NCI-H2196 (cell line): ENCODE measurements at regions not wholly inside any gene's neighbourhood (a gene's known extent, or its start where the extent isn't known, plus 50 kb on each side); places are given as distances from the start of the nearest gene placed in this dataset.

Experiments used
- DNase-seq: peaks from one replicate; lab custom pipeline; 2025; ENCODE audit not compliant: unreplicated experiment; lab: John Stamatoyannopoulos, UW

DNA sequence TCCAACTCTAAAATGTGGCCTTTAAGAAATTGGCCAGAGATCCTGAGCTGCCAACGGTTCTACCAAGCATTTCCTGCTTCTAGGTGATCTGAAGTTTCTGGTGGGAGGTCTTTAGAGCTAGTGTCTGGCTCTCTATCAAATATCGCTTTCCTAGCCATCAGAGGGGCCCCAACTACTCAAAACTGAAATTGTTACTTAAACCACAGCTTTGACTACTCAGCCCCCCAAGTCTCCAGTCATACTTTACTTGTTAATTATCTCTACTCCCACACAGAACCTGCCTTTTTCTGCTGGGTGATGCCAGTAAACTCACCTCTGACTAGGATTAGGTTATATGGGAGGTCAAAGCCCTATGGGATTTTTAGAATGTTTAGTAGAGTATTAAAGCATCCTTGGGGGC is 95.1 kb downstream of the FASLG start:
- no peak for DNase-seq

DNA sequence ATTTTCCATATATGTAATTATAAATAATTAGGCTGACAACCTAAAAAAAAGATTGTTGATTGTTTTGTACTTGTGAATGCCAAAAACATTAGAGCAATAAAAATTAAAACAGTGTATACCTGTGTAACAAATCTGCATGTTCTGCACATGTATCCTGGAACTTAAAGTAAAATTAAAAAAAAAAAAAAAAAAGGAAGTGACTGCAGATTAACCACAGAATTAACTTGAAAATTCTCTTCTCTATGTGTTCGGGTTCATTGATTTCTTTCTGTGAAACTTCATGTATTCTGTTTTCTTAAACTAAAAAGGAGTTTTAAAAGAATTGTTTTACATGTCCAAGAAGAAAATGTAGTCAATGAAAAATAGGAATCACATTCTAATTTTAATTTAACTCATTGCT is 95.7 kb downstream of the FASLG start:
- no peak for DNase-seq

DNA sequence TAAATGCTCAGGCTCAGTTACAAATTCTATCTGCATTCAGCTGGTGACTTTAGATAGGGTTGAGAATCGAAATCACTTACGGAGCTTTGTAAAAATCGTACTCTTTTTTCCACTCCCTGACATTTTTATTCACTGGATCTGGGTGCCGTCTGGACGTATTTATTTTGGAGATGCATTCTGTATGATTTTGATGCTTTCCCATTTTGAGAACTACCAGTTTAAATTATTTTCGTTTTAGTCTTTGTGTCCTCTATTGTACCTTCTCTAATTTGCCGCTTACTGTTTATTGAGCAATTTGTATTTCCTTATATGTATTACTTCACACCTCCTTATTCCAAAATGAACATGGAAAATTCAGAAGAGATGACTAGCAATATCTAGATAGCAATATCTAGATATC is 96.2 kb downstream of the FASLG start:
- no peak for DNase-seq

DNA sequence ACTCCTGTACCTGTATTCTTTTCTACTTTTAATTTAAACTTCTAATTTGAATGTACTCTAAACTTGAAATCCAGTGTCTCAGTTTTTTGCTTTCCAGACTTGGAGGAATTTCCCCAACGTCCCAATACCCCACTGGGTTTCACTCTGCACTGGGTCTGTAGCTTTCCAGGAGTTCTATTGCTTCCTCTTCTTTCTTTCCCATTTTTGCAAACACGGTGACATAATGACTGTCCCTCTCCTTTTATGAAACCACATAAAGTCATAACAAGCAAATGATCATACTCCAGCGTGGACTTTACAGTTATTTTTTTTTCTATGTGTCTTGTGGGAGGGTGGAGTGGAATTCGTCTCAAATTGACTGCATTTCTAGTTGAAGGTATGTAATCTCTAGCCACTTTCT is 97.1 kb downstream of the FASLG start:
- no peak for DNase-seq

DNA sequence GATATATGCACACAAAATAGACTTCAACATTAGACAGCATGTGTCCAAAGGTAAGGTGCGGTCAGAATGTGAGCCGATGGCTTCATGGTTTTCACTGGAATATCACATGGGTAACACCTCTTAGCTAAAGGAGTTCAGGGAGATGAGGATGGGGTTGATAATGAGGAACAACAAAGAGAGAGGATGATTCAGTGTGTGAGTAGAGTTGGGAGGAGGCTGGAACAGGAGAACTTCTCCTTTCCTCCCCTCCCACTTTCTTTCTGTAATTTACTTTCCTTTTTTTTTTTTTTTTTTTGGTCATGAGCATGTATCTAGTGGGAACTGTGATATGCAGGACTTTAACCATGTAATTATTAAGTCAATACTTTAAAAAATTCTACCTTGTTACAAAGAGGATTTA is 99.4 kb downstream of the FASLG start:
- DNase-seq = no peak

DNA sequence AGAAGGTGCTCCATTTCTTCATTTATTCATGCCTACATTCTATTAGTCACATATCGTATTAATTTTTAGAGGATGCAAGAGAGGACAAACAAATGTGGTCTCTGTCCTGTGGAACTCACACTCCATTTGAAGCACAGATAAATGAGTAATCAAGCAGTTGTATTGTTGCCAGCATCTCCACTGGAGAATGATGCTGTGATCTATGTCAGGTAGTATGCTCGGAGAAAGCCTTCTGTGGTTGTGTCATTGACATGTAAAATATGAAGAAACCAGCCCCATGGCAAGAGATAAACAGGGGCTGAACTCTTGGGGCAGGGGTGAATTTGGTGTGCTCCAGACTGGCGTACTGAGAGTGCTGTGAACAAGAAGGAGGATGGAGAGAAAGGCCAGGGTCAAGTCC is 101.2 kb downstream of the FASLG start:
- DNase-seq = no peak

DNA sequence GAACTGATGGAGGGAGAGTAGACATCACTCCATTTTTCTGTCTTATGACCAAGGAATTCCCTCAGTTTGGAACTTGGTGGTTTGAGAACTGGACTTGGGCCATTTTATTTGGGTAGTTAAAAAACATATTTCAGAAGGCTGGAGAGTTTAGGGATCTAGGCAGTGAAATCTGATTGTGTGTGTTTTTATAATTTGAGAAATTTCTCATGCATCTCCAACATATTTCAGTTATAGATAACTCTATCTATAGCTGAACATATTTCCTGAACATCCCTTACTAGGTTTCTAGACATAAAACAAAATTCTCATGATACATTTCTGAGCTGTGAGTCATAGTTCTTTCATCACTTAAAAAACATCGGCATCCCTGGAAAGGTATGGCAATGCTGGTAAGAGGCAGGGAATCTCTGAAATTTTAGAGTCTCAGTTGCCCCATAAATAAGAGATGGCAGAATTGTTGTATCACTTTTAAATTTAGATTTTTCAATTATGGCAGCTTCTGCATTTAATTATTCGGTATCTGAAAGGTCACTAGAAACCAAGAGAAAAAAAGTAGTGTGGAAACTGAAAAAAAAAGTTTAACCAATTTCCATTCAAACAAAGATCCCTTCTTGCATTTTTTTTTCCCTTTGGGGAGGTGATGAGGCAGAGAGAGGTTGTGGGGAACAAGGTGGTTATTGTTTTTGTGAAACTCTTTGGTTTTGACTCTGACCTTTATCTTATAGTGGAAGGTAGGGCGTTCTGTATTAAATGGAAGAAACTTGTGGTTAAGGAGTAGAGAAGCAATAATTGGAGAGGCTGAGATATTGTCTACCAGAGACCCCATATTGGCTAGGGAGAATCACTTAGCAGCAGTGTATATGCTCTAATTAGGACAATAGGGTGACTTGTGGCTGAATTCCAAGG is 102.9 kb downstream of the FASLG start:
- no peak for DNase-seq

DNA sequence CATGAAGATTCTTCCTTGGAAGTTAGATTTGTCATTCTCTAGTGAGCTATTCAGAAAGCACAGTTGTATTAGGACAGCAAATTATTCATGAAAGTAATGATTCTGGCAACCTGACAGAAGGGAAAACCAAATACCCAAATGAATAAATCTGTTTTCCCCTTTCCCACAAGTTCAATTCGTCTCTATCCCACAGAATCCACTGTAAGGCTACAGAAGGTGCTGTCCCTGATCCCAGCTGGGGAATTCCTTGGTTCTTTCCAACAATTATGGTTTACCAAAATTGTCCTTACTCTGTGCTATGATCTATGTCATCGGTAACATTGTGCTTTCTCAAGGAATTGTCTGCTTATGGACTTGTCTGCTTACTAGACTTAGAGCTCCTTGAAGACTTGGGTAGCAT is 104.2 kb downstream of the FASLG start:
- DNase-seq = no peak

DNA sequence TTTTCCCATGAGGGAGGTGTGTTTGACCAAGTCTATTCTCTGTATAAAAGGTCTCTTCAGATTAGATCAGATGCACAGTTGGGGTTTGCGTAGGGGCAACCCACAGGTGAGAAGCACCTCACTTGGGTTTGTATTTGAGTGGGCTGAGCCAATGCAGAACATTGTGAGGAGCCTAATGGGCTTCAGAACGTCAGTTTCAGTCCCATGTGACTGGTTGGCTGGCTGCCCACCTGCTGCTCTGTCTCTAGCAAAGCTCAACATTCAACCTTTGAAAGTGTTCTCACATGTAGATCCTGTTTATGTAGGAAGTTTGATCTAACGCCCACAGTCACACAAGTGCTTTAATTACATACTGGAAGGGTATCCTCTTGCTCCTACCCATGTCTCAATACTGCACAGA is 105.5 kb downstream of the FASLG start:
- DNase-seq = no peak

DNA sequence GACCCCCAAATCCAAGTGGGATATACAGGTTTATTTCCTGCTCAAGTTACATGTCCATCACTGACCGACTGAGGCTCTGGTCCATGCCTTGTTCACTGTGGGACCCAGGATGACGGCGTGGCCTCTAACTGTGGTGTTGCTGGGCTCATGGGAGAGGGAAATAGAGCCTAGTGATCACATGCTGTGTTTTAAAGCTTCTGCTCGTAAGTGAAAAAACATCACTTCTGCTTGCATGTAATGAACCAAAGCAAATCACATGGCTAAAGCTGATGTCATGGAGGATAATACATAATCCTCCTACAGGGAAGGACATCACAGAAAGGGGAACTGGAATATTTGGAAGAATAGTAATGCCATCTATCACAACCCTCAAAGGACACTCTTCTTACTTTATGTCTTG is 107.6 kb downstream of the FASLG start:
- no peak for DNase-seq

DNA sequence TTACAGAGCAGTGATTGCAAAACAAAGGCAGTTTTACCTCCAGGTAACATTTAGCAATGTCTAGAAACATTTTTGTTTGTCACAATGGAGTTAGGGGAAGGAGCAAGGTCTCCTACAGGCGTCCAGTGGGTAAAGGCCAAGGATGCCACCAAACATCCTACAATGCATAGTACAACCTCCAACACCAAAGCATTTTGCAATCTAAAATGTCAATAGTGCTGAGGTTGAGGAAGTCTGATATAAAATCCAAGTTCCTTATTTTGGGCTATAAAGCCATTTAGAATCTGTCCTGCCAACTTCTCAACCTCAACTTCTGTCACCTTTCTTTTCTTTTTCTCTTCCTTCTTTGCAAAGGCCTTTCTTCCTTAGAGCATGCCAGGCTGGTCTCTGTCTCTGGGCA is 111.2 kb downstream of the FASLG start:
- DNase-seq = no peak

DNA sequence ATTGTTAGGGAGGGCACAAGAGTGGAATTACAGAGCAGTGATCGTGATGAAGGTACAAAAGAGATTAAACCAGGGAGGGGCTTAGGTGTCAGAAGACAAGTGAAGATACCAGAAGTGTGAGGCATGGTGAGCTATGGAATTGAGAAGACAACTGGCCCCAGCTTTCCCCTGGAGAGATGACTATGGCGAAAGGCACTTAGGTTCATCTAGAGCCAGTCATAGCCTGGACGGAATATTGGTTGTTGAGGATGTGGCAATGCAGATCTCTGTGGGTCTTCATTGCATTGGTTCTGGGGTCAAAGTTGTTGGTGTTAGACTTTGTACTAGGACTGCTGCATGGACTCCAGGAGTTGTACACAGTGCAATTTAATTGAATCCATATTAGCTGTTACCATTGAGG is 115.7 kb downstream of the FASLG start:
- no peak for DNase-seq

DNA sequence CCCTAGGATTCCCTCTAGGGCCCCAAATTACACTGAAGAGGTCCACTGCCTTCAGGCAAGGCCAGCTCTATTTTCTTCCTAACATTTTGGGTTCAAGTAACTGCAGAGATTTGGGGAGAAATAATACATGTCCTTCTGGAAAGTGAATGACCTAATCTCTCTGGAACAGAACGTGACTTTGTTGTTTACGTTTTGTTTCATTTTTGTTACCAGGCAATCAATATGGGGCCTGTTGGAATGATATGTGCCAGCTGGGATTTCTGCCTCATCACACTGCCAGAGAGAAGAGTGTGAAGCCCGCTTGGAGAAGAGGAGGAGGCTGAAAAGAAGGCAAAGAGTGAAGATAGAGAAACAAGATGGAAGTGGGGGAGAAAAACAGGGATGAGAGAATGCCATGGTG is 116.7 kb downstream of the FASLG start:
- DNase-seq = no peak

DNA sequence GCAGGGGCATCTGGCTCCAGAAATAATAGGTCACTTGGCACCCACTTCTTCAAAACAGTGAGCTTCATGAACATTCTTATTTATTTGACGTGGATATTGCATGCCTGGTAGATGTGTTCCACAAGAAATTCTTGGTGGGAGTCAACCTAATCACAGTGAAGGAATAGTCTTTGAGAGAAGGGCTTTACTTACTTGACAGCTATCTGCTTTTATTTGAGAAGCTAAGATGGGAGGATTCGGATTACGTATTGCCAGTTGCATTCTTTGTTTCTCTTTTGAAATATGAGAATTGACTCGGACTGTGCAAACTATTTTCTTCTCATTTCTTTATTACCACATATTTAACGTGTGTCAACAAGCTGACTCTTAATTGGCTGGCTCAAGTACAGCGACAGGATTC is 117.2 kb downstream of the FASLG start:
- no peak for DNase-seq

DNA sequence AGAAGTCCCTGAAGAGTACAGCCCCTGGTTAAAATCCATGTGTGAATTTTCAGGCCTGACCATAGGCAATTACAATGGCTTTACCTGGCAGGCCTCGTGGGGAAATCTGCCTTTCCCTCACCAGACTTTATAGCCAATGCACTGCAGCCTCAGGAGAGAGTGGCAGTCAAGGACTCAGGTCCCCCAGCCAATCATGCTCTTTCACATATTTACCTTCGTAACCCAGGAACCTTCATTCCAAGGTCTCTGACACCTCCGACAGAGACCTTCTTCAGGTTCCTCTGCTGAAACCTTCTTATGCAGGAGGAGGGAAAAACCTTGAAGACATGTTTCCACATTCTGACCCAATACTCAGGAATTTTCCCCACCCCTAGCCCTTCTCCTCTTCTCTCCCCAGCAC is 118.9 kb downstream of the FASLG start:
- DNase-seq = no peak

DNA sequence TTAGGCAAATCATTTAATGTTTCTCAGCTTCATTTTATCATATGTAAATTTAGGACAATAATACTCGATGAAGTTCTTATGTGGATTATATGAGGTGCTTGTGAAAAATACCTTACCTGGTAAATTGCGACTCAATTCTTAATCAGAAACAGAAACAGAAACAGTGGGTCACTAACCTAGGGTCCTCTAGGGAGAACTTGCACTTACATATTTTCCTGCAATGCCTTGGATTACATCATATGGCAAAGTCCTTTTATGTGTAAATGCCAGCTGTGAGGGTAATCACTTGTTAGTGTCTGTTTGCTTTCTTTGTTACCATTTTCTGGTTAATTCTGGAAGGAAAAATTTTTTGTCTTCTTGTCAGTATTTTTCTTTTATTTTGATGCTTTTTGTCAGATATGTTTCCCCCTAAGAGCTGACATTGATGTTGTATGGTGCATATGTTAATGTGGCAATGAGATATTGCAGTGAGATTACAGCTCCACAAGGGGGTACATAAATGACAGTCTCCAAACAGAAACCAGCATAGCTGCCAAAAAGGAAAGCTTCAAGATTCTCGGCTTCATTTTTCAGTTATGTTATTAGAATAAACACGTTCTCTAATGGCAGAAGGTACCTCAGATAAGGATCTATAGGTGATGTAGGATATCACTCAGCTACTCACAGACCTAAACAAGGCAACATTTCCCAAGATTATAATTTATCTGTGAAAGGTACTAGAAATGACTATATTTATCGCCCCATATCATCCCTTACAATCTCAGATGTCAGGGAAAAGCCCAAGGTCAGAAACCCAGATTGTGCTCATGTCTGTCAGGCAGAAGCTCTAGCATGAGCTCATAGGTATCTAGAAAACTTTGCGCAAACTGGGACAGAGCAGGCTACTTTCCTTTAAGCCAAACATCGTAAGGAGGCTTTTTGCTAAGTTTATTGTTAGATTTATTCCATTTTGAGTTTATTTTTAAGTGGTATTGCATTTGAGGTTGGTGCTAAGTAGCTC is 119.9 kb downstream of the FASLG start:
- DNase-seq = no peak

DNA sequence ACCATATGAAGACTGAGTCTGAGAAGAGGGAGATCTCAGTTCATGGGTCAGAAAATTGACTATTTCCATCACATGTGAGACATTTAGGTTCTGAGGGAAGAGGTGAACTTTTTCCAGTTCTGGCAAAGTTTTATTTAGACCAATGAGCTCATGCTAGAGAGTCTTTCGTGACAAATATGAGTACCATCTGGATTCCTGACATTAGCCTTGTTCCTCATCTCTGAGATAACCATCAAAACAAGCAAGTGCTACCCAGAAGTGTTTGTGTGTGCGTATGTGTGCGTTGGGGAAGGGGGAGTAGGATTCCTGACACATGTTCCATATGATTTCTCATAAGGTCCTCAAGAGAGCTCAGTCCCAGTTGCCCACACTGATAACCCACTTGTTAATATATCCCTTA is 120.6 kb downstream of the FASLG start:
- no peak for DNase-seq

DNA sequence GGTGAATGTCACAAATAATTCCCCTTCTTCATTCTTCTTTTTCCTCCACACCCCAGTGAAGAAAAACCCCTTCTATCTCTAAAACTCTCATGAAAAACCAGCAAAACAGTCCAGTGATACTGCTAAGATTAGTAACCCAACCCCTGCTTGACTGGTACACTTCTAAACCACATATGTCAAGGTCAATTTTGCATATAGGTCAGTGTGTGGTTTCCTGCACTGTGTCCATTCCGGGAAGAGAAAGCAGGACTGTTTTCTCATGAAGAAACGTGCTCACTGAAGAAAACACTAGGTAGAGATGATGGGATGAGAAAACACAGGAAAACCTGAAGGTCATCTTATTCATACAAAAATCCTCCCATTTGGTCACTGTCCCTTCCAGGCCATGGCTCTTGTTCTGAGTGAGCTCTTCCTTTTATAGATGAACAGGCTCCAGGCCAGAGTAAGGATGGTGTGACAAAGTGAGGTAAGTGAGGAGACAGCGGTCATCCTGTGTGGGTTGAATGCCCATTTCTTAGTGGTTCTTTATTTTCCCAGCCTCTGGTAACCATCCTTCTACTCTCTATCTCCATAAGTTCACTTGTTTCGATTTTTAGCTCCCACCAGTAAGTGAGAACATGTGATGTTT is 122.7 kb downstream of the FASLG start:
- no peak for DNase-seq

DNA sequence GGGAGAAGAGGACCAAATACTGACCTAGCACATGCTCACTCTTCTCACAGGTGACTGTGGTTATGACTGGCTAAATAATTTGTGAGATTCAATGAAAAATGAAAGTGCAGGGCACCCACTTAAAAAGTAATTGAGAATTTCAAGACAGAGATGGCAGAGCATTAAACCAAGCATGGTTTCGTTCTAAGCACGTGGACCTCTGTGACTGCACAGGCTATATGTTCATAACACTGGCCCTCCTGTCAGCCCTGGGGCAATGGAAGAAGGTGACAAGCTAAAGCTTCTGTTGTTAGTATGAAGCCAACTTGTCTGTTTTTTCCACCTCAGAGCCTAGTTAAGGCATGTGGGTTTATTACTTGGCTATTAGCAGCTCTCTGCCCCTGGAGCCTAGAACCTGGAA is 130.9 kb downstream of the FASLG start:
- no peak for DNase-seq

DNA sequence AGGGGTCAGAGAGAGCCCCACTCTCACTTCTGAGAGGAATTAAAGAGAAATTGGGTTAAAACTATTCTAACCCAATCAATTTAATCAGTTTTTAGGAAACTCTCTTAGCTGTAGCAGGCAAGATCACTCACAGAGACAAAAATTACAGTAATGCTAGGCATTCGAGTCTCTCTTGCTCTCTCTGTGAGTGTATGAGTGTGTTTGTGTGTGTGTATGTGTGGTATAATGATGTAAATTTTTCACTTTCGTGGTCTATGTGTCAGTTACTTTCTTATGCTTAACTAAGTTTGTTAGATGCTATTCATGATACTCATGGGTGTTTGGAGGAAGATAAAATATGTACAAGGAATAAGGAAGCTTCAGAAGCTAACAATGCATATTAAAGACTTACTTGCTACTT is 131.3 kb downstream of the FASLG start:
- DNase-seq = no peak

DNA sequence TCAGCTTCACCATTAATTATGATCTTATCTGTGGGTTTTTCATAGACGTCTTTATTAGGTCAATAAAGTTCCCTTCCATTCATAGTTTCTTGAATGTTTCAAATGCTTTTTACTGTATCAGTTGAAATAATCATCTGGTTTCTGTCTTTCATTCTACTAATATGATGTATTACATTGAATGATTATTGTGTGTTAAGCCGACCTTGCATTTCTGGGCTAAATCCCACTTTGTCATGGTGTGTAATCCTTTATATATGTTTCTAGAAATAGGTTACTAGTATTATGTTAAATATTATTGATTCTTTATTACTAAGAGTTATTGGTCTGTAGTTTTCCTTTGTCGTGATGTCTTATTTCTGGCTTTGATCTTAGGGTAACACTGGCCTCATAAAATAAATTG is 134.9 kb downstream of the FASLG start:
- DNase-seq = no peak

DNA sequence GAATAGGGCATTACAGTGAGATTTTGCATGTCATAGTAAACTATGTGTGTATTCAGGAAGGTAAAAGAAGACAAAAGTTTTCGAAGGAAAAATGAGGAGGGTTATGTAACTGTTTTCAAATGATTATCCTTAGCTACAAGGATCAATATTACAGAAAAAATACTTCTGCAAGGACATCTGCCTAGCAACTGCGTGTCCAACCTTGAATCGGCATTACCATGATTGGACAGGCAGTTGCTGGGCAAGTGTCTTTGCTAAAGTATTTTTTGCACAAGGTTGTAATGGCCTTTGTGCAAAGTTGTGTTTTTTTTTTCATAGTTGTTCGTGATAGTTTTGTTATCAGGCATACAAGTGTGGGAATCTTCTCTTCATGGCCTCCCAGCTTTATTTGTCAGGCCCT is 136.8 kb downstream of the FASLG start:
- no peak for DNase-seq
